Neural cell (in vitro differentiated cells): ENCODE measurements at regions not wholly inside any gene's neighbourhood (a gene's known extent, or its start where the extent isn't known, plus 50 kb on each side); places are given as distances from the start of the nearest gene placed in this dataset.

ENCODE experiments used
- H2AFZ ChIP-seq: fragments of 200-600, 300-800 bp; sonication (generic), shearing (Covaris generic); 2 replicates; pipeline ENCODE4 v1.6.0; 2014; ENCODE audit warnings: low read depth, mild to moderate bottlenecking, antibody characterized with exemption, low read length, moderate library complexity
- H3F3A ChIP-seq: fragments of 200-600 bp; shearing (Covaris generic); 2 replicates; pipeline ENCODE4 v1.6.1; 2016; ENCODE audit warnings: mild to moderate bottlenecking, moderate library complexity, mixed read lengths, antibody characterized with exemption, low read length; ENCODE audit not compliant: insufficient read depth, poor library complexity, severe bottlenecking
- H3K27ac ChIP-seq: fragments of 200-600, 300-800 bp; sonication (generic), shearing (Covaris generic); 2 replicates; pipeline ENCODE4 v1.5.1; 2014; ENCODE audit warnings: mild to moderate bottlenecking, low read length, moderate library complexity
- H3K27me3 ChIP-seq: fragments of 300-800, 200-600 bp; sonication (generic), shearing (Covaris generic); 2 replicates; pipeline ENCODE4 v1.6.0; 2014; ENCODE audit warnings: mild to moderate bottlenecking, low read depth, low read length, moderate library complexity; ENCODE audit not compliant: insufficient read depth
- H3K36me3 ChIP-seq: fragments of 300-800, 200-600 bp; sonication (generic), shearing (Covaris generic); 2 replicates; pipeline ENCODE4 v1.5.1; 2014; ENCODE audit warnings: mild to moderate bottlenecking, antibody characterized with exemption, low read length, moderate library complexity; ENCODE audit not compliant: insufficient read depth
- H3K4me2 ChIP-seq: fragments of 300-800, 200-600 bp; sonication (generic), shearing (Covaris generic); 2 replicates; pipeline ENCODE4 v1.6.0; 2014; ENCODE audit warnings: mild to moderate bottlenecking, low read length
- H3K4me3 ChIP-seq: fragments of 300-800, 200-600 bp; sonication (generic), shearing (Covaris generic); 2 replicates; pipeline ENCODE4 v1.5.1; 2014; ENCODE audit warnings: mild to moderate bottlenecking, low read length, moderate library complexity
- H3K79me2 ChIP-seq: fragments of 200-600 bp; shearing (Covaris generic); replicated peaks from 2 replicates; pipeline ENCODE4 v1.6.0; 2014; ENCODE audit warnings: mild to moderate bottlenecking, low read length, moderate library complexity; ENCODE audit not compliant: insufficient read depth
- H3K9ac ChIP-seq: fragments of 300-800, 200-600 bp; sonication (generic), shearing (Covaris generic); 2 replicates; pipeline ENCODE4 v1.6.1; 2016; ENCODE audit warnings: mild to moderate bottlenecking, low read length, mixed read lengths
- H3K9me2 ChIP-seq: fragments of 200-600 bp; shearing (Covaris generic); 2 replicates; pipeline ENCODE4 v1.6.1; 2016; ENCODE audit warnings: mild to moderate bottlenecking, low read length, mixed read lengths; ENCODE audit not compliant: insufficient read depth
- H3K9me3 ChIP-seq: fragments of 200-600, 300-800 bp; sonication (generic), shearing (Covaris generic); 2 replicates; pipeline ENCODE4 v1.6.1; 2016; ENCODE audit warnings: mild to moderate bottlenecking, mixed run types, low read length, moderate library complexity, mixed read lengths
- H4K20me1 ChIP-seq: fragments of 200-600 bp; shearing (Covaris generic); 2 replicates; pipeline ENCODE4 v1.6.1; 2016; ENCODE audit warnings: mild to moderate bottlenecking, mixed run types; ENCODE audit not compliant: insufficient read depth
- CTCF ChIP-seq: fragments of 450-650 bp; IDR thresholded peaks from 2 replicates; pipeline ENCODE4 v1.5.1; 2014; ENCODE audit warnings: antibody characterized with exemption, mild to moderate bottlenecking, moderate library complexity; ENCODE audit not compliant: poor library complexity, severe bottlenecking
- EP300 ChIP-seq: fragments of 450-650 bp; conservative IDR thresholded peaks from 2 replicates; pipeline ENCODE4 v1.6.1; 2014; ENCODE audit warnings: antibody characterized with exemption, mild to moderate bottlenecking, moderate library complexity; ENCODE audit not compliant: poor library complexity, severe bottlenecking
- EZH2 ChIP-seq: fragments of 200-600, 300-800 bp; shearing (Covaris generic), sonication (generic); IDR thresholded peaks from 2 replicates; pipeline ENCODE4 v1.6.1; 2014; ENCODE audit warnings: antibody characterized with exemption, low read length, borderline replicate concordance, mild to moderate bottlenecking; ENCODE audit not compliant: insufficient read depth, poor library complexity, severe bottlenecking
- MXI1 ChIP-seq: fragments of 450-650 bp; conservative IDR thresholded peaks from 2 replicates; pipeline ENCODE4 v1.6.1; 2014; ENCODE audit warnings: antibody characterized with exemption, mild to moderate bottlenecking; ENCODE audit not compliant: poor library complexity, severe bottlenecking
- POLR2AphosphoS5 ChIP-seq: IDR thresholded peaks from 2 replicates; pipeline ENCODE4 v1.6.1; 2012
- RAD21 ChIP-seq: fragments of 450-650 bp; conservative IDR thresholded peaks from 2 replicates; pipeline ENCODE4 v1.6.1; 2014; ENCODE audit warnings: antibody characterized with exemption, mild to moderate bottlenecking, moderate library complexity
- REST ChIP-seq: IDR thresholded peaks from 2 replicates; pipeline ENCODE4 v1.6.1; 2012; ENCODE audit warnings: borderline replicate concordance
- SMC3 ChIP-seq: fragments of 450-650 bp; conservative IDR thresholded peaks from 2 replicates; pipeline ENCODE4 v1.6.1; 2014; ENCODE audit warnings: antibody characterized with exemption, mild to moderate bottlenecking, moderate library complexity; ENCODE audit not compliant: poor library complexity
- TAF1 ChIP-seq: IDR thresholded peaks from 2 replicates; pipeline ENCODE4 v1.6.1; 2012; ENCODE audit warnings: low read depth

GRCh38 chr18:24756385-24756784 is 295.9 kb downstream of the HRH4 start:
- H3K4me3 ChIP-seq, result no peak overlapping the region
- TF ChIP-seq MXI1 (no peak), SMC3 (no peak), POLR2AphosphoS5 (no peak), REST (no peak), CTCF (no peak), TAF1 (no peak)
- no peaks in the 10 kb centered on the region for H3K27me3 ChIP-seq
- no peaks in the 10 kb centered on the region for H3K79me2 ChIP-seq
- H3F3A ChIP-seq, result no peaks in the 10 kb centered on the region
- no peak overlapping the region for H3K4me2 ChIP-seq
- no peak overlapping the region for H3K27ac ChIP-seq
- no peak overlapping the region for H2AFZ ChIP-seq
- no peaks in the 10 kb centered on the region for H4K20me1 ChIP-seq
- no peaks in the 10 kb centered on the region for H3K9me3 ChIP-seq
- H3K9me2 ChIP-seq, result no peaks in the 10 kb centered on the region
- H3K36me3 ChIP-seq, result no peaks in the 10 kb centered on the region
- no peak overlapping the region for H3K9ac ChIP-seq

- Histone ChIP-seq H3K79me2 (no peaks in the 10 kb centered on the region), H4K20me1 (no peaks in the 10 kb centered on the region), H3K4me2 (no peak overlapping the region), H3F3A (no peaks in the 10 kb centered on the region), H2AFZ (no peak overlapping the region), H3K27me3 (no peaks in the 10 kb centered on the region), H3K36me3 (no peaks in the 10 kb centered on the region), H3K4me3 (no peak overlapping the region), H3K27ac (no peak overlapping the region), H3K9ac (no peak overlapping the region), H3K9me3 (no peaks in the 10 kb centered on the region), H3K9me2 (no peaks in the 10 kb centered on the region)
- no peak for TF ChIP-seq EP300
- TF ChIP-seq MXI1, result no peak
- TF ChIP-seq CTCF, result no peak
- no peak for TF ChIP-seq POLR2AphosphoS5
- TF ChIP-seq RAD21, result no peak
- TF ChIP-seq SMC3, result no peak
- TF ChIP-seq REST, result no peak
- no peak for TF ChIP-seq EZH2
- TF ChIP-seq TAF1, result no peak
Measured at GRCh38 chr18:24757134-24757533, 296.7 kb downstream of the HRH4 start.
